ENCODE measurements at regions not wholly inside any gene's neighbourhood (a gene's known extent, or its start where the extent isn't known, plus 50 kb on each side); places are given as distances from the start of the nearest gene placed in this dataset.
"Not testable (repeated sequence)": the region's sequence is repeated elsewhere in the genome, so short reads cannot be mapped to it uniquely, and the experiment has no call there.

GRCh38 chr2:182548031-182548950 is 121.5 kb upstream of the PDE1A start:
- DNase-seq (ENCODE audit: low read depth), result no peak

- DNase-seq (ENCODE audit: low read depth), result no peak
These were observed 123.4 kb upstream of the PDE1A start for GRCh38 chr2:182550234-182550633.

GRCh38 chr2:182552232-182552631 is 125.4 kb upstream of the PDE1A start:
- DNase-seq (ENCODE audit: low read depth), result not testable (repeated sequence)

- not testable (repeated sequence) for DNase-seq (ENCODE audit: low read depth)
These were observed 125.9 kb upstream of the PDE1A start for GRCh38 chr2:182552785-182553184.

GRCh38 chr2:182553483-182553882 is 126.6 kb upstream of the PDE1A start:
- DNase-seq (ENCODE audit: low read depth), result no peak

- DNase-seq (ENCODE audit: low read depth), result no peak
These were observed 128.1 kb upstream of the PDE1A start for GRCh38 chr2:182554950-182555349.

GRCh38 chr2:182558564-182558963 is 131.7 kb upstream of the PDE1A start:
- no peak for DNase-seq (ENCODE audit: low read depth)

- no peak for DNase-seq (ENCODE audit: low read depth)
These were observed 132.8 kb upstream of the PDE1A start for GRCh38 chr2:182559623-182560022.

- DNase-seq (ENCODE audit: low read depth), result no peak
These were observed 139.2 kb upstream of the PDE1A start for GRCh38 chr2:182565911-182566567.

GRCh38 chr2:182573553-182573952 is 142.5 kb upstream of the DNAJC10 start:
- no peak for DNase-seq (ENCODE audit: low read depth)

- DNase-seq (ENCODE audit: low read depth), result no peak
These were observed 138.2 kb upstream of the DNAJC10 start for GRCh38 chr2:182577816-182578215.

- no peak for DNase-seq (ENCODE audit: low read depth)
These were observed 134.7 kb upstream of the DNAJC10 start for GRCh38 chr2:182581196-182581935.

- no peak for DNase-seq (ENCODE audit: low read depth)
These were observed 131.6 kb upstream of the DNAJC10 start for GRCh38 chr2:182584462-182584861.

- no peak for DNase-seq (ENCODE audit: low read depth)
These were observed 131.1 kb upstream of the DNAJC10 start for GRCh38 chr2:182585001-182585400.

- DNase-seq (ENCODE audit: low read depth), result no peak
These were observed 130.6 kb upstream of the DNAJC10 start for GRCh38 chr2:182585430-182585829.

GRCh38 chr2:182586426-182586825 is 129.6 kb upstream of the DNAJC10 start:
- DNase-seq (ENCODE audit: low read depth), result no peak

- peak; percentile 91 for DNase-seq (ENCODE audit: low read depth)
These were observed 128.2 kb upstream of the DNAJC10 start for GRCh38 chr2:182587831-182588230.

- no peak for DNase-seq (ENCODE audit: low read depth)
These were observed 126.9 kb upstream of the DNAJC10 start for GRCh38 chr2:182589121-182589520.

GRCh38 chr2:182591774-182592173 is 124.3 kb upstream of the DNAJC10 start:
- DNase-seq (ENCODE audit: low read depth), result no peak

GRCh38 chr2:182592691-182593393 is 123.2 kb upstream of the DNAJC10 start:
- DNase-seq (ENCODE audit: low read depth), result no peak

GRCh38 chr2:182593394-182593975 is 122.6 kb upstream of the DNAJC10 start:
- peak; percentile 38 for DNase-seq (ENCODE audit: low read depth)

GRCh38 chr2:182594286-182594685 is 121.8 kb upstream of the DNAJC10 start:
- DNase-seq (ENCODE audit: low read depth), result peak; percentile 31
